ENCODE measurements at regions not wholly inside any gene's neighbourhood (a gene's known extent, or its start where the extent isn't known, plus 50 kb on each side); places are given as distances from the start of the nearest gene placed in this dataset.

DNA sequence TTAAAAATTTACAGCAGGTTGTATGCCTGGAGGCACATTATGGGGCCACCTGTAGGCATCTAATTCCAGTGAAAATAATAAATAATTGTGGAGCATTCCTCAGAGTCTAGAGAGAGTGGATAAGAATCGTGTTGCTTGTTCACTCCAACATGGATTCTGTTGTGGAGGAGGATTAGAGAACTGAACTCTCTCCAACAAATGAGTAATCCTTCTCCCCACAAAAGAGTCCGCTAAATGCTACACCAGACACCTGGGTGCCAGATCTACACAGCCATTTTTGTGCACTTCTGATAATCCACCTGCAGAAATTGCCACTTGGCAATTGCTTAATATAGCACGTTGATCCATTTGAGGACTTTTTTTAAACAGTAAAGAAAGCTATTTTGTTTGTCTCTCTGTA is 113.7 kb upstream of the DPYD start:
- Histone ChIP-seq H3K4me3 (no peak overlapping the region), H3K36me3 (no peaks in the 10 kb centered on the region), H3K27me3 (no peaks in the 10 kb centered on the region), H3K9me3 (no peaks in the 10 kb centered on the region), H3K4me1 (no peaks in the 10 kb centered on the region), H3K27ac (no peak overlapping the region)
- DNase-seq, result no peak
- WGBS, 2 donors, result 58 to 73% methylated on average over 3 of the region's 3 CpGs
- TF ChIP-seq POLR2AphosphoS5 (IDR thresholded peaks at IDR 0.05) (no peak), POLR2A (IDR thresholded peaks at IDR 0.05) (no peak), EP300 (IDR thresholded peaks at IDR 0.05) (no peak)
- TF ChIP-seq, protein P1, sequence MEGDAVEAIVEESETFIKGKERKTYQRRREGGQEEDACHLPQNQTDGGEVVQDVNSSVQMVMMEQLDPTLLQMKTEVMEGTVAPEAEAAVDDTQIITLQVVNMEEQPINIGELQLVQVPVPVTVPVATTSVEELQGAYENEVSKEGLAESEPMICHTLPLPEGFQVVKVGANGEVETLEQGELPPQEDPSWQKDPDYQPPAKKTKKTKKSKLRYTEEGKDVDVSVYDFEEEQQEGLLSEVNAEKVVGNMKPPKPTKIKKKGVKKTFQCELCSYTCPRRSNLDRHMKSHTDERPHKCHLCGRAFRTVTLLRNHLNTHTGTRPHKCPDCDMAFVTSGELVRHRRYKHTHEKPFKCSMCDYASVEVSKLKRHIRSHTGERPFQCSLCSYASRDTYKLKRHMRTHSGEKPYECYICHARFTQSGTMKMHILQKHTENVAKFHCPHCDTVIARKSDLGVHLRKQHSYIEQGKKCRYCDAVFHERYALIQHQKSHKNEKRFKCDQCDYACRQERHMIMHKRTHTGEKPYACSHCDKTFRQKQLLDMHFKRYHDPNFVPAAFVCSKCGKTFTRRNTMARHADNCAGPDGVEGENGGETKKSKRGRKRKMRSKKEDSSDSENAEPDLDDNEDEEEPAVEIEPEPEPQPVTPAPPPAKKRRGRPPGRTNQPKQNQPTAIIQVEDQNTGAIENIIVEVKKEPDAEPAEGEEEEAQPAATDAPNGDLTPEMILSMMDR (IDR thresholded peaks at IDR 0.05), result no peak
- intact Hi-C loops (cut with DNase I), result no loop called here

DNA sequence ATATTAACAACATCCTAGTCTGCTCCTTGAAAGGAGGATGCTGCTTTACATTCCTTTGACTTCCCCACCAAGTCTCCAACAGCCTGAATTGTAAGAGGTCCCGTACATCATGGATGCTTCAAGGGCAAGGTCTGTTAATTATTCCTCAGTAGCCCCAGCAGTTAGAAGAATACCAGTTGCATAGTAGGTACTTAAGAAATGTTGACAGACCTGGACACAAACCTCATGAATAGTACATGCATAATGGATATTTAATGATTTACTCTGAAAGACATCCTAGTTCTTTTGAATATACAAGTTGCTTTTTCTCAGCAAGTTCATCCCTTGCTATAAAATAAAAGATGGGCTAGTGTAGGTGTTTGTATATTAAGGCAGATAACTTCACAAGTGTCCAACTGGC is 112.1 kb upstream of the DPYD start:
- H3K27ac ChIP-seq, result no peak overlapping the region
- intact Hi-C loops (cut with DNase I), result no loop called here
- no peak overlapping the region for H3K4me3 ChIP-seq
- no peak for DNase-seq
- no peaks in the 10 kb centered on the region for H3K27me3 ChIP-seq
- WGBS, 2 donors, result 82 to 88% methylated on average over 1 of the region's 1 CpG
- H3K9me3 ChIP-seq, result no peaks in the 10 kb centered on the region
- H3K4me1 ChIP-seq, result no peaks in the 10 kb centered on the region
- TF ChIP-seq POLR2A (IDR thresholded peaks at IDR 0.05) (no peak), POLR2AphosphoS5 (IDR thresholded peaks at IDR 0.05) (no peak), EP300 (IDR thresholded peaks at IDR 0.05) (no peak)
- TF ChIP-seq, protein P1 (IDR thresholded peaks at IDR 0.05), result no peak
- no peaks in the 10 kb centered on the region for H3K36me3 ChIP-seq

DNA sequence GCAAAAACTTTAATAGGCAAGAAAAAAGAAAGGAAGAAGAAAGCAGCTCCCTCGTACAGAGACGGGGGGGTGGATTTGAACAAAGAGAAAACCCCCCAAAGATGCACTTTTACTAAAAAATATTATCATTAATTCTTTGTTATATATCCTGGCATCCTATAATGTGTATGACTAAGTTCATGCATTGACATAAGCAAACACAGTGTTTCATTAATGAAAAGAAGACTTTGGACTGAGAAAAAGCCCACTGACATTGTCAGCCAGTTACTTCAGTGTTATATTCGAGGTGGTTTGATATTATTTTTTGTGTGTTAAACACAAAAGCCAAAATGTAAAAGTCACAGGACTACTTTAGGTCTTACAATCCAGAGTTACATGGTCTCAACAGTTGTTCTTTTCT is 110.1 kb upstream of the DPYD start:
- Histone ChIP-seq H3K36me3 (no peaks in the 10 kb centered on the region), H3K27ac (no peak overlapping the region), H3K9me3 (no peaks in the 10 kb centered on the region), H3K4me3 (no peak overlapping the region), H3K27me3 (no peaks in the 10 kb centered on the region), H3K4me1 (no peaks in the 10 kb centered on the region)
- intact Hi-C loops (cut with DNase I), result no loop called here
- TF ChIP-seq EP300 (IDR thresholded peaks at IDR 0.05), result no peak
- 69 to 80% methylated on average over 3 of the region's 3 CpGs for WGBS, 2 donors
- DNase-seq, result no peak

DNA sequence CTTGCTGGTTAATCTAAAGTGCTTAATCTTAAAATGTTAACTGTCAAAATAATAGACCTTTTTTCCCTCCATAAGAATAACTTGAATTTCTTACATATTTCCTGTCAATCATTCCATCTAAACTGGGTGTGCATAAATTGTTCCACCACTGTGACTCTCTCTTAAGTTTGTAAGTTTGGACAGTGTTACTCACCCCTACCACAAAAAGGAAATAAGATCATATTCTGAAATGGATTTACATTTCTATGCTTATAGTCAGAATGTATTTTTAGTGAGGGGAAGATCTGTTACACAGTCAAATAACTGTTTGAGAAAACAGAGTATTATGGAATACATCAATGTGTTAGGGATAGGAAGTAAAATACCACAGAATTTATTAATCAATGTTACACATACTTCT is 109.6 kb upstream of the DPYD start:
- intact Hi-C loops (cut with DNase I), result no loop called here
- no peak for DNase-seq

DNA sequence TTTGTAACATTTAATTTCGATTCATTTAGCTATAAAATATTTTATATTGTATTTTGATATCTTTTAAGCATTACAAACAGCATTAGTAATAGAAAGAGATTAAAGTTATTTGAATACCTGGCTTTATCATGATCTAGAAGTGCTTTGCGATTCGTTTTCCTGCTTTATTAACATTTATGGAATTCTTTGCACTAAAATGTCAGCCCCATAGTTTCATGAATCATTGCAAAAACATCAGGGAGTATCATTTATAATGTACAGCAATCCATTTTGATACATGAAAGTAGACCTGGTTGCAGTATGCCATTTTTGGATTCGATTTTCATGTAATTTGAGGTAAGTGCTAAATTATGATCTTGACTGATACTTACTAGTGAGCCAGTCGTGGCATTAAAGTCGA is 108.0 kb upstream of the DPYD start:
- Histone ChIP-seq H3K36me3 (no peaks in the 10 kb centered on the region), H3K4me3 (no peak overlapping the region), H3K9me3 (no peaks in the 10 kb centered on the region), H3K27ac (no peak overlapping the region), H3K4me1 (no peaks in the 10 kb centered on the region), H3K27me3 (no peaks in the 10 kb centered on the region)
- TF ChIP-seq, protein P1 (IDR thresholded peaks at IDR 0.05), result no peak
- no peak for TF ChIP-seq EP300 (IDR thresholded peaks at IDR 0.05)
- no peak for TF ChIP-seq POLR2A (IDR thresholded peaks at IDR 0.05)
- TF ChIP-seq POLR2AphosphoS5 (IDR thresholded peaks at IDR 0.05), result no peak
- no peak for DNase-seq
- intact Hi-C loops (cut with DNase I), result no loop called here
- 85 to 90% methylated on average over 6 of the region's 6 CpGs for WGBS, 2 donors

More for the DNA sequence above, 109.6 kb upstream of the DPYD start:
- H3K4me3 ChIP-seq, result no peak overlapping the region
- no peaks in the 10 kb centered on the region for H3K36me3 ChIP-seq
- TF ChIP-seq EP300 (IDR thresholded peaks at IDR 0.05), result no peak
- TF ChIP-seq, protein P1 (IDR thresholded peaks at IDR 0.05), result no peak
- no peak for TF ChIP-seq POLR2AphosphoS5 (IDR thresholded peaks at IDR 0.05)
- no peak for TF ChIP-seq POLR2A (IDR thresholded peaks at IDR 0.05)
- H3K9me3 ChIP-seq, result no peaks in the 10 kb centered on the region
- no peaks in the 10 kb centered on the region for H3K27me3 ChIP-seq
- no peaks in the 10 kb centered on the region for H3K4me1 ChIP-seq
- H3K27ac ChIP-seq, result no peak overlapping the region
